H7 (cell line): ENCODE measurements at regions not wholly inside any gene's neighbourhood (a gene's known extent, or its start where the extent isn't known, plus 50 kb on each side); places are given as distances from the start of the nearest gene placed in this dataset.
A peak's percentile ranks its signal among the peaks of the same experiment; 100 is the strongest.
"Not testable (repeated sequence)": the region's sequence is repeated elsewhere in the genome, so short reads cannot be mapped to it uniquely, and the experiment has no call there.

Experiments
- DNase-seq: peaks from one replicate; pipeline ENCODE4 v3.0.0; 2012
- H3K27me3 ChIP-seq: 2 replicates; pipeline ENCODE4 v1.6.0; 2011; ENCODE audit warnings: mild to moderate bottlenecking, low read length; ENCODE audit not compliant: control insufficient read depth, insufficient read depth
- H3K36me3 ChIP-seq: replicated peaks from 2 replicates; pipeline ENCODE4 v1.5.1; 2011; ENCODE audit warnings: low read length; ENCODE audit not compliant: control insufficient read depth, insufficient read depth
- H3K4me3 ChIP-seq: 2 replicates; pipeline ENCODE4 v1.5.1; 2011; ENCODE audit warnings: low read depth, mild to moderate bottlenecking, control low read depth, low read length, moderate library complexity; ENCODE audit not compliant: insufficient read depth

DNA sequence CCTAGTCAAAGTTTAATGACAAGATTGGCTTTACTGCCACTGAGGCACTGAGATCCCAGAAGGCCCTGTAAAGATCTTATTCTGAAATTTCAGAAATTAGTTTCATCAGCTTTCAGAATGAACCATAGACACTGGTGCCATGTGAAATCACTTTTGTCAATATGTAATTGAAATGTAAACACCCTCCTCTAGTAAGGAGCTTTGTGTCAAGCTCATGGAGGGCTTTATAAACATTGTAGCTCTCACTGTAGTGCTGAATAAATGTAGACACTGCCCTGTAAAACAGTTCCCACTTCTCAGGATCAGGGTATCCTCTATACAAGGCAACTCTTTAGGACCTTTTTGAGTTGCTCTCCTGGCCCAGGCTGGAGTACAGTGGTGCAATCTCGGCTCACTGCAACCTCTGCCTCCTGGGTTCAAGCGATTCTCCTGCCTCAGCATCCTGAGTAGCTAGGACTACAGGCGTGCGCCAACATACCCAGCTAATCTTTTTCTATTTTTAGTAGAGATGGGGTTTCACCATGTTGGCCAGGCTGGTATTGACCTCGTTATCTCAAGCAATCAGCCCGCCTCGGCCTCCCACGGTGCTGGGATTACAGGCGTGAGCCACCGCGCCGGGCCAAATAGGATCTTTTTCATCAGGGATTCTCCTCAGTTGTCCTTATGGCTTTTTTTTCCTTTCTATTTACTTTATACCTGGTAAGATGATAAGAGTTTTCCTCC lies 1823.9 kb upstream of the CDH9 start:
- DNase-seq: no peak
- H3K27me3 ChIP-seq: no peaks in the 10 kb centered on the region
- no peak overlapping the region for H3K4me3 ChIP-seq

DNA sequence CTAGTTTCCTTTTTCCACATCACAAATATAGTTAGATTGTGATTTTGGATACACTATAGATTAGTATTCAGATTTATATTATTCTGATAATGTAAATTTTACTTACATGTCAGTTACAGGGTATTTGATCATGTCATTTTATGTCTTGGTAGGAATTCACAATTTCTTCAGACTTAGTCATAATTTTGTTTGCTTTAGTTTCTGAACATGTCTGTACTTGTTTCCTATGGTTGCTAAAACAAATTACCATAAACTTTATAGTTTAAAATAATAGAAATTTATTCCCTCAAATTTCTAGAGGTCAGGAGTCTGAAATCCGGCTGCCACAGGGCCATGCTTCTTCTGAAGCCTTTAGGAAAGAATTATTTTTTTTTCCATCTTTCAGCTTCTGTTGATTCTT lies 1817.2 kb upstream of the CDH9 start:
- no peaks in the 10 kb centered on the region for H3K27me3 ChIP-seq
- no peak for DNase-seq
- H3K4me3 ChIP-seq: no peak overlapping the region
- H3K36me3 ChIP-seq: no peaks in the 10 kb centered on the region

More for the DNA sequence above, 1823.9 kb upstream of the CDH9 start:
- no peaks in the 10 kb centered on the region for H3K36me3 ChIP-seq

DNA sequence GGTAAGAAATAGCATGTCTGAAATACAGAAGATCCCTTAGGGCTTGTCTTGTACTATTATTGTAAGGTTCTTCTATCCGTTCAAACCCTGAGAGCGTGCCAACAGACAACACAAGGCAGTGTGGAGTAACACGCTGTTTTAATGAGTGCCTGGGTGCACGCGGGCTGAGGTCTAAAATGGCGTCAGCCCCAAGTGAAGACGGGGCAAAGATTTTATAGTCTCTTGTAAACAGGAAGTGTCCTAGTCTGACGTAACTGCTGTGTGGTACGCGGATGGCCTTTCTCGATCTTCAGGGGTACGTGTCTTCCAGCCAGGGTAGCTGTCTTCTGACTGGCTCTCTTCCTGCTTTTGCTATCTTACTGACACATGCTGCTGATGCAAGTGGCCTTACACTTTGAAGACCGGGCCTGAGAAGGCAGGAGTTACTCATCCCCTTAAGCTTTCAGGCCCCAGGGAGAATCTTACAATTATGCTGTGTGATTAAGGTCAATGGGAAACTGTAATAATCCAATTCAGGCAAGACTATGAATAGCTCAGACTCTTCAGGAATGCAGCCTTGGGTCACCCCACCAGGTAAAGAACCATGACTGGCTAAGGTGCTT lies 1812.0 kb upstream of the CDH9 start:
- DNase-seq: no peak
- H3K27me3 ChIP-seq: no peaks in the 10 kb centered on the region
- no peak overlapping the region for H3K4me3 ChIP-seq
- H3K36me3 ChIP-seq: no peaks in the 10 kb centered on the region

DNA sequence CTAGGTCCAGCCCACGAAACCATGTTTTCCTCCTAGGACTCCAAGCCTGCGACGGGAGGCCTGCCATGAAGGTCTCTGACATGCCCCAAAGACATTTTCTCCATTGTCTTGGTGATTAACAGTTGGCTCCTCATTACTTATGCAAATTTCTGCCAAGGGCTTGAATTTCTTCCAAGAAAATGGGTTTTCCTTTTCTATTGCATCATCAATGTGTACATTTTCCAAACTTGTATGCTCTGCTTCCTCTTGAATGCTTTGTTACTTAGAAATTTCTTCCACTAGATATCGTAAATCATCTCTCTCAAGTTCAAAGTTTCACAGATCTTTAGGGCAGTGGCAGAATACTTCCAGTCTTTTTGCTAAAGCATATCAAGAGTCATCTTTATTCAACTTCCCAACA lies 1792.7 kb upstream of the CDH9 start:
- Histone ChIP-seq H3K36me3 (no peaks in the 10 kb centered on the region), H3K27me3 (no peaks in the 10 kb centered on the region), H3K4me3 (no peak overlapping the region)
- no peak for DNase-seq

DNA sequence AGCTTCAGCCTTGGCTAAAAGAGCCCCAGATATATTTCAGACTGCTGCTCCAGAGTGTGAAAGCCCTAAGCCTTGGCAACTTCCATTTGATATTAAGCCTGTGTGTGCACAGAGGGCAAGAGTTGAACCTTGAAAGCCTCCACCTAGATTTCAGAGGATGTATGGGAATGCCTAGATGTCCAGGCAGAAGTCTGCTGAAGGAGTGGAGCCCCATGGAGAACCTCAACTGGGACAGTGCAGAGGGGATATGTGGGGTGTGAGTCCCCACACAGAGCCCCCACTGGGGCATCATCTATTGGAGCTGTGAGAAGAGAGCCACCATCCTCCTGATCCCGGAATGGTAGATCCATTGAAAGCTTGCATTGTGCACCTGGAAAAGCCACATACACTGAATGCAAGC lies 1784.8 kb upstream of the CDH9 start:
- H3K4me3 ChIP-seq: no peak overlapping the region

DNA sequence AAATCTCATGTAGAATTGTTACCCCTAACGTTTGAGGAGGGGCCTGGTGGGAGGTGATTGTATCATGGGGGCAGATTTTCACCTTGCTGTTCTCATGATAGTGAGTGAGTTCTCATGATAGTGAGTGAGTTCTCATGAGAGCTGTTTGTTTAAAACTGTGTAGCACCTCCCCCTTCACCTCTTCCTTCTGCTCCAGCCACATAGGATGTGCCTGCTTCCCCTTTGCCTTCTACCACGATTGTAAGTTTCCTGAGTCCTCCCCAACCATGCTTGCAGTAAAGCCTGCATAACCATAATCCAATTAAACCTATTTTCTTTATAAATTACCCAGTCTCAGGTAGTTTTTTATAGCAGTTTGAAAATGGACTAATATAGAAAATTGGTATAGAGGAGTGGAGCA lies 1783.7 kb upstream of the CDH9 start:
- Histone ChIP-seq H3K36me3 (no peaks in the 10 kb centered on the region), H3K27me3 (no peaks in the 10 kb centered on the region), H3K4me3 (no peak overlapping the region)
- DNase-seq: no peak

More for the DNA sequence above, 1784.8 kb upstream of the CDH9 start:
- H3K27me3 ChIP-seq: no peaks in the 10 kb centered on the region
- DNase-seq: no peak
- no peaks in the 10 kb centered on the region for H3K36me3 ChIP-seq

DNA sequence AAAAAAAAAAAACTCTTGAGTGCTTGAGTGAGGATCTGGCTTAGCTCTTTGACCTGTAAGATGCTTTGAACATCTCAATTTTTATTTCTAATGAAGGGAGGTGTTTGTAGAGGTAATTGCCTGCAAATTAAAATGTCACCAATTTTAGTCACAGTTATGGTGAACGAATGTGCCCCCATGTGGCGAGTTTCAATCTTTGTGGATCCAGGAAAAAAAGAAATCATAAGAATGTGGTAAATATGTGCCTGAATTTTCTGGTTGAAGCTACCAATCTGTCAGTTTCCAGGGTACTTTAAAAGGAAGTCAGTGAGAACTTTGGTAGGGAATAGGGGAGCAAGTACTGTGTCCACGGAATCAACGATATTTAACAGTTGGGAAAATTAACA lies 1772.4 kb upstream of the CDH9 start:
- H3K4me3 ChIP-seq: no peak overlapping the region
- H3K36me3 ChIP-seq: no peaks in the 10 kb centered on the region
- peak; percentile 10 for DNase-seq
- H3K27me3 ChIP-seq: no peaks in the 10 kb centered on the region

DNA sequence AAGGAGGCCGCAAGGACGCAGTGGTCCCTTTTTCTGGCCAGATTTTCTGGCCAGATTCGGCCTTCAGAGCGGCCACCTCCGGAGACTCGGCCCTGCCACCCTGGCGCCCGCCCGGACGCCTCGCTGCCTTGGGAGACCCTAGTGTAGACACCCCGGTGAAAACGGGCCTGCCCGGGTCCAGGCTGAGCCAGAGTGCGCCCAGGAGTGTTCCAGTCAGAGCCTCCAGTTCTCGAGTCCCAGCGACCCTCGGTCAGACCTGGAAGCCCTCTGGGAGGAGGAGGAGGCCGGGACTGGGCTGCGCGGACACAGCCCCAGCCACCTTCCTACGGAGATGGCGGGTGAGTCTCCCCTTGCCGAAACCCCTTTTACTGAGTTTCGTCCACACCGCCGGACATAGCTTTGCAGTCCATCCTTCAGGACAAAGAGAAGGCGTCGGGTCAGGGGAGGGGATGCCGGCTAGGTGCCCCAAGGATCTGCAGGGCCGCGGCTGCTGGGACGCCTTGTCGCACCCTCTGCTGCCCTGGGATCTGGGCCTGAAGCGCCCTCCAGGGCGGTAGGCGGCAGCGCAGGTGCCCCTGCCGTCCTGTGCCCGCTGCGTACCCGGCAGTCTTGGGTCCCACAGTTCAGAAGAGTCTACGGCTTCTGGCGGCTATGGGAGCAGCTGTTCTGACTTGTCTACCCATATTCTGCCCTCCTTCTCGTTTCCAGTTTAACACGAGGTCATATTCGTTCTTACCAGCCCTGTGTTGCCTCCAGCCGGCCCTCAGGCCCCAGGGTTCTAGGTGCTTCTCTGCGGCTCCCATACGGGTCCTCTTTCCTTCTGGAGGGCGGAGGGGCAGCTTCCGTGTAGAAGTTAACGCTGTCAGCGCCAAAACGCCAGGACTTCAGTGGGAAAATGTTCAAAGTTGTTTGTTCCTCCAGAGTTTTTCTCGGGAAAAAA lies 1771.7 kb upstream of the CDH9 start:
- Histone ChIP-seq H3K27me3 (no peaks in the 10 kb centered on the region), H3K36me3 (no peaks in the 10 kb centered on the region), H3K4me3 (no peak overlapping the region)
- DNase-seq: peak; percentile 8

DNA sequence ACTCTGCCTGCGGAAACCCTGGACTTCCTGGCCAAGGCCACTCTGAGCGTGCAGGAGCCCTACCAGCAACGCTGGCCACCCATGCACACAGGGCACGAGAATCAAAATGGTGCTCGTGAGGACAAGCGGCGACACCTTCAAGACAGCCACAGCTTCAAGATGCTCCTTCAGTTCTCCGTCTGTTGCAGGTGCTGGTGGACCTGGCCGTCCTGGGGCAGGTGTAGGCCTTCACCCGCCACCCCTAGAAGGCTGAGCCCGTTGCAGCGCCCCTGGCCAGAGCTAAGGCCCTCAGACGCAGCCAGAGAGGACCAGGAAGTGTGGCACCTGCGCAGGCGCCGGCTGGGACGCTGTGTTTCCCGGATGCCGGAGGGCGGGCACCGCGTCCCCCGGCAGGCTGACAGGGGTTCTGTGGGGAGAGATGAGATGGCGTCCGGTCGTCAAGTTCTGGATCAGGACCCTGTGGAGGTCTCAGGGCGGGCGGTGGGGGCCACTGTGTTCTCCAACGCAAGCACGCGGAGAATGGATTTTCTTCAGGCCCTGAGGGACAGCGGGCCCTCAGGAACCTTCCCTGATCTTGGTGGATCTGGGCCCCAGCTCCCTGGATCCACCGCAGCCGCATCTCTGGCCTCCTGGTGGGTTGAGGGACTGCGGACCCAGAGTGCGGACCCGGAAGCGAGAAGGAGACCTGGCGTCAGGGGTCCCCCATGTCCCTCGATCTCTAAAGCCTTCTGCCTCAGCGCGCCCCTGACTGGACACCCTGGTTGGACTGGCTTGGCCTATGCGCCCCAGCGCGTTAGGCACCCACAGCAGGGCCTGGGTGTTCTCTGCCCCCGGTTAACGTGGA lies 1770.8 kb upstream of the CDH9 start:
- H3K27me3 ChIP-seq: no peaks in the 10 kb centered on the region
- peak; percentile 4 for DNase-seq
- H3K36me3 ChIP-seq: no peaks in the 10 kb centered on the region
- H3K4me3 ChIP-seq: no peak overlapping the region

DNA sequence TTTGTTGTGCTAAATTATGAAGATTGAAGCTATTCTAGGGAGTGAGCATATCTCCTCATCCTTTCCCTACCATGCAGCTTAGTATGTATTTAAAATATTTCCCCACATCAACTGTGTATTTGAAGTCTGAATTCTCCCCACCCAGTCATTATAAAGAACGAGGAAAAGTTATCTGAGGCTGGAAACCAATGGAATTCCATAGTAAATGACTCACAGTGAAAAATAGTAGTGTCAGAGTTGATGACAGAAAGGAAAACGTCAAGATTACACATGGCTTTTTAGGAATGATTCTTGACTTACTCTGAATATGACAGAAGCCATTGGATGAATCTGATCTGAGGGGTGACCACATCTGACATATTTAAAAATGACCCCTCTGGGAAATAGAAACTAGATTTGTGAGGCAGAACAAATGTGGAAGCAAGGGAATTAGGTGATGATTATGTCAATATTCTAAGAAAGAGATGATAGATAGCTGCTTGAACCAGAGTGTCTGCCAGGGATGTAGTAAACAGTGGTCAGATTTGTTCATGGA lies 1768.9 kb upstream of the CDH9 start:
- Histone ChIP-seq H3K4me3 (no peak overlapping the region), H3K27me3 (no peaks in the 10 kb centered on the region), H3K36me3 (no peaks in the 10 kb centered on the region)
- no peak for DNase-seq

DNA sequence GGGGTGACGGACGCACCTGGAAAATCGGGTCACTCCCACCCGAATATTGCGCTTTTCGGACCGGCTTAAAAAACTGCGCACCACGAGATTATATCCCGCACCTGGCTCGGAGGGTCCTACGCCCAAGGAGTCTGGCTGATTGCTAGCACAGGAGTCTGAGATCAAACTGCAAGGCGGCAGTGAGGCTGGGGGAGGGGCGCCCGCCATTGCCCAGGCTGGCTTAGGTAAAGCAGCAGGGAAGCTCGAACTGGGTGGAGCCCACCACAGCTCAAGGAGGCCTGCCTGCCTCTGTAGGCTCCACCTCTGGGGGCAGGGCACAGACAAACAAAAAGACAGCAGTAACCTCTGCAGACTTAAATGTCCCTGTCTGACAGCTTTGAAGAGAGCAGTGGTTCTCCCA lies 1760.6 kb upstream of the CDH9 start:
- DNase-seq, H3K36me3 ChIP-seq, H3K27me3 ChIP-seq, H3K4me3 ChIP-seq: not testable (repeated sequence)

DNA sequence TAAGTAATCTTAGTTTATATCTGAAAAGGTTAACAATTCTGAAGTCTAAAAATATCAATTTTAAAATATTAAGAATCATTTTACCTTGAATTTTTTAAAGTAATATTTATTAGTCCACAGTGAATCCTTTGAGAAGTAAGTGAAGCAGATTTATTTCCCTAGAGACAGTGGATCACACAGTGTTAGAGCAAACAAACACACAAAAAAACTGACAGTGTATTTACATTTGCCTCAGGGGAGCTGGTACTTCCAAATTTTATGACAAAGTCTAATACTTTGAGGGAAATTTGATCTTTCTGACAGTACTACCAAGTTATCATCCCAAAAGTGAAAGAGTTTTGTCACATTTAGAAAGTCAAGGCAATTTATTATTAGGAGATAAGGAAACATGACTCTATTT lies 1750.6 kb upstream of the CDH9 start:
- no peak for DNase-seq
- no peaks in the 10 kb centered on the region for H3K27me3 ChIP-seq
- H3K4me3 ChIP-seq: no peak overlapping the region
- H3K36me3 ChIP-seq: no peaks in the 10 kb centered on the region

DNA sequence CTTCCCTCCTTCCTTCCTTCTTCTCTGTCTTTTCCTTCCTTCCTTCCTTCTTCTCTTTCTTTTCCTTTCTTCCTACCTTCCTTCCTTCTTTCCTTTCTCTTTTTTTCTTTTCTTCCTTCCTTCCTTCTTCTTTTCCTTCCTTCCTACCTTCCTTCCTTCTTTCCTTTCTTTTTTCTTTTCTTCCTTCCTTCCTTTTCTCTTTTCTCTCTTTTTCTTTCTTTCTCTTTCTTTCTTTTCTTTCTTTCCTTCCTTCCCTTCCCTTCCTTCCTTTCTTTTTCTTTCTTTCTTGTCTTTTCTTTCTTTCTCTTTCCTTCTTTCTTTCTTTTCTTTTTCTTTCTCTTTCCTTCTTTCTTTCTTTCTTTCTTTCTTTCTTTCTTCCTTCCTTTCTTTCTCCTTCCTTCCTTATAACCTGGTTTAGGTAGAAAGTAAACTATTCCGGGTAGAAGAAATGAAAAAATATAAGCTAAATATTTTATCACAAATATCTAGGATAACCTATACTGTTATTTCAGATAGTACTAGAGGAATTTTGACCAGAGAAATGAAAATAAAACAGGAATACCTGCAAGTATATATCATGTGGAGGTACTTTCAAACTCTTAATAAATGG lies 1741.8 kb upstream of the CDH9 start:
- Histone ChIP-seq H3K27me3 (no peaks in the 10 kb centered on the region), H3K36me3 (no peaks in the 10 kb centered on the region), H3K4me3 (no peak overlapping the region)
- no peak for DNase-seq
